GM10266 (cell line): ENCODE measurements at regions not wholly inside any gene's neighbourhood (a gene's known extent, or its start where the extent isn't known, plus 50 kb on each side); places are given as distances from the start of the nearest gene placed in this dataset.

Experiments
- DNase-seq: peaks from one replicate; pipeline ENCODE4 v3.0.0; 2012; ENCODE audit errors: extremely low spot score
- CTCF ChIP-seq: IDR thresholded peaks from 2 replicates; pipeline ENCODE4 v1.5.1; 2012; ENCODE audit warnings: mild to moderate bottlenecking, low read depth; ENCODE audit not compliant: control insufficient read depth, insufficient read depth; ENCODE audit errors: missing control alignments

DNA sequence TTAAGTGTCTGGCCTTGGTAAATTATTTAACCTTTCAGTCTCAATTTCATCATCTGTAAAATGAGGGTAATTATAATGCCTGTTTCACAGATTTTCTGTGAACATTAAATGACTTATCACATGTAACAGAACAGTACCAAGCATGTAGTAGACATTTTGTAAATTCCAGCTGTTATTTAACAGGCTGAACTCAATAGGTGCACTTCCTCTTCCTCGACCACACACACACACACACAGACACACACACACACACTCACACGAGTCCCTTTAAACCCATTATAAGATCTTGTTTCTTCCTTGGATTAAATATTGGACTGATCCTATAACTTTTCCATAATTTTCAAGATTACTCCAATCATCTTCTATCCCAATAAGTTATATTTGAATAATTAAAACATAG lies 53.4 kb upstream of the COL25A1 start:
- TF ChIP-seq CTCF = no peak
- DNase-seq = no peak

DNA sequence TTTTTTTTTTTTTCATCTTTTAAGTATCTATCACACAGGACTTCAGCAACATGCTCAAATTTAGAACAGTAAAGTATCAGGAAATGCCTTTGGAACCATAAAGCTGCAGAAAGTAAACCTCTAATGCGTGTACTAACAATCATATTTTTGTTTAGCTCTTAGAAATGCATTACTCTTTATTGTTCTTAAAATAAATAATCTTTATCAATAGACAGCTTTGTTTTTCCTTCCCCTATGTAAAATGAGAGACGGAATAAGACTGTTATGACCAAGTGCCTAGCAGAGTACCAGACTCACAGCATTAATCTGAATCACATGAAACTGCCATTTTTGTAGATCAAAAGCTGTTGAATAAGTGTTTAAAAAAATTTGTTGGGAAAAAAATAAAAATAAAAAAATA lies 50.5 kb upstream of the COL25A1 start:
- TF ChIP-seq CTCF = no peak
- no peak for DNase-seq
